ENCODE measurements at regions not wholly inside any gene's neighbourhood (a gene's known extent, or its start where the extent isn't known, plus 50 kb on each side); places are given as distances from the start of the nearest gene placed in this dataset.
"Not testable (repeated sequence)": the region's sequence is repeated elsewhere in the genome, so short reads cannot be mapped to it uniquely, and the experiment has no call there.

DNA sequence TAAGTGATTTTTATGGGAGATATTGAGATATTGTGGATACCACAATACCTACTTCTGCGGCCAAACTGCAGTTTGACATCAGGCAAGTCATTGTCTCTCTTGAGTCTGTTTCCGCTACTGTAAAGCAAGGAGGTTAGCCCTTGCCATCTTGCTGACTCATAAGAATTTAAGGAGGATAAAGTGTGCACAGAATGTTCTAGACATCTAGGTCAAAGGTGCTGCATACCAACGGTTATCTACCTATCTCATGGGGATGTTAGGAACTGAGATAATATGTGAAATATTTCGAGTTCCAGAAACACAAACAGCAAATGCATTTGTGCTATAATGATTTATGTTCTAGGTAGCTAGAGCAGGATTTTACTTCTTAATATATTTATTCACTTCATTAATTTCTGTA, 211.5 kb upstream of the NR3C2 start:
- FAIRE-seq = no peak
- no peaks in the 10 kb centered on the region for H3K27me3 ChIP-seq
- no peaks in the 10 kb centered on the region for H3K36me3 ChIP-seq
- DNase-seq = no peak
- H3K4me1 ChIP-seq = no peaks in the 10 kb centered on the region
- H3K27ac ChIP-seq = no peak overlapping the region
- TF ChIP-seq, protein P1, sequence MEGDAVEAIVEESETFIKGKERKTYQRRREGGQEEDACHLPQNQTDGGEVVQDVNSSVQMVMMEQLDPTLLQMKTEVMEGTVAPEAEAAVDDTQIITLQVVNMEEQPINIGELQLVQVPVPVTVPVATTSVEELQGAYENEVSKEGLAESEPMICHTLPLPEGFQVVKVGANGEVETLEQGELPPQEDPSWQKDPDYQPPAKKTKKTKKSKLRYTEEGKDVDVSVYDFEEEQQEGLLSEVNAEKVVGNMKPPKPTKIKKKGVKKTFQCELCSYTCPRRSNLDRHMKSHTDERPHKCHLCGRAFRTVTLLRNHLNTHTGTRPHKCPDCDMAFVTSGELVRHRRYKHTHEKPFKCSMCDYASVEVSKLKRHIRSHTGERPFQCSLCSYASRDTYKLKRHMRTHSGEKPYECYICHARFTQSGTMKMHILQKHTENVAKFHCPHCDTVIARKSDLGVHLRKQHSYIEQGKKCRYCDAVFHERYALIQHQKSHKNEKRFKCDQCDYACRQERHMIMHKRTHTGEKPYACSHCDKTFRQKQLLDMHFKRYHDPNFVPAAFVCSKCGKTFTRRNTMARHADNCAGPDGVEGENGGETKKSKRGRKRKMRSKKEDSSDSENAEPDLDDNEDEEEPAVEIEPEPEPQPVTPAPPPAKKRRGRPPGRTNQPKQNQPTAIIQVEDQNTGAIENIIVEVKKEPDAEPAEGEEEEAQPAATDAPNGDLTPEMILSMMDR (IDR thresholded peaks at IDR 0.05) = no peak
- WGBS, 2 donors = 65% methylated on average over 4 of the region's 4 CpGs
- no peak overlapping the region for H3K4me3 ChIP-seq
- H3K9me3 ChIP-seq = peaks cover 0 to 6% (median 0%) of the 10 kb centered on the region in 4 donors
- intact Hi-C loops (cut with DNase I) = no loop called here
- no peak for ATAC-seq

DNA sequence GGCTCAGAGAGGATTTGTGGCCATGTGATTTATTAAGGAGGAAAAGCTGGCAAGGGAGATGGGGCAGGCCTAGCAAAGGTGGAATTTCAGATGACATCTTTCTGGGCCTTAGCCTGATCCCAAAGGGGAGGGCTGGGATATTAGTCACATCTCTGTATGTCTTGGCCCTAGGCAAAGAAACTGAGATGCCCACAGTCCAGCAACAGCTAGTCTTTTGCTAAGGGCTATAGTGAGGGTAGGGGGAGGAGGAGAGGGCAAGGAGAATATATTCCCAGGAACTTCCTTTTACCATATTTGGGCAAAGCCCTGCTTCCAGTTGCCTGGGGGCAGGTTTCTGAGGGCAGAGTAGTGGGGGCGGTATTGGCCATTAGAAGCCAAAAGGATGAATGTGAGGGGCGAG, 209.8 kb upstream of the NR3C2 start:
- TF ChIP-seq, protein P1 (IDR thresholded peaks at IDR 0.05) = no peak
- no peaks in the 10 kb centered on the region for H3K36me3 ChIP-seq
- H3K4me1 ChIP-seq = no peaks in the 10 kb centered on the region
- WGBS, 2 donors = 85 to 93% methylated on average over 2 of the region's 2 CpGs
- intact Hi-C loops (cut with DNase I) = no loop called here
- no peak overlapping the region for H3K27ac ChIP-seq
- no peak for DNase-seq
- no peaks in the 10 kb centered on the region for H3K9me3 ChIP-seq
- no peak for FAIRE-seq
- H3K4me3 ChIP-seq = no peak overlapping the region
- H3K27me3 ChIP-seq = no peaks in the 10 kb centered on the region
- ATAC-seq = no peak

DNA sequence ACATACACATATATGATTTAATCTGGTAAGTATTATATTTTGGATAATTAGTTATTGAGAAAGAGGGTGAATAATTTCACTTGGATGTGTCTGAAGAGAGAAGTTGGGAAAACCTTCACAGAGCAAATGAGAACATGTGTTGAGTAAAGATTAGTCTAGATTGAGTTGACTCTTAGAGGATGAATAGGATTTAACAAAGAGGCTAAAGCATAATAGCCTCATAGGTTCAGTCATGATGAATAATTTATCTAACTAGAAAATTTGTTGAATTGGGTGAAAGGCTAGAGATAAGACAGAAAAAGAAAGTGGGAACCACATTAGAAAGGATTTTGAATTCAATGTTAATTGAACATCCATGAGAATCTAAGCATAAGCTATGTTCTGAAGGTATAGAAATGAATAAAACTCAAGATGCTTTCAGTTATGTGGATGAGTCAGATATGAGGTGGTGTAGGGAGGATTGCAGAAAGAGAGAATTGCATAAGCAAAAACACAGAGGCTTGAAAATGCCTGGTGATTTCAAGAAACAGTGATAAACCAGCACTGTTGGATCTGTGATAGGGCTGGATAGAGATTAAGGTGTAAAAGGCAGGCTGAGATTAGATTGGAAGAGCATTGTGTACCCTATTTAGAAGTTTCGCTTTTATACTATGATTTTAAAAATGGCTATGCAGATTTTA, 207.6 kb upstream of the NR3C2 start:
- Histone ChIP-seq H3K36me3 (no peaks in the 10 kb centered on the region), H3K27me3 (no peaks in the 10 kb centered on the region), H3K4me1 (no peaks in the 10 kb centered on the region), H3K4me3 (no peak overlapping the region), H3K27ac (no peak overlapping the region), H3K9me3 (no peaks in the 10 kb centered on the region)
- DNase-seq (no peak), ATAC-seq (no peak), FAIRE-seq (no peak)
- 87 to 91% methylated on average over 1 of the region's 1 CpG for WGBS, 2 donors
- intact Hi-C loops (cut with DNase I) = no loop called here
- TF ChIP-seq, protein P1 (IDR thresholded peaks at IDR 0.05) = no peak

DNA sequence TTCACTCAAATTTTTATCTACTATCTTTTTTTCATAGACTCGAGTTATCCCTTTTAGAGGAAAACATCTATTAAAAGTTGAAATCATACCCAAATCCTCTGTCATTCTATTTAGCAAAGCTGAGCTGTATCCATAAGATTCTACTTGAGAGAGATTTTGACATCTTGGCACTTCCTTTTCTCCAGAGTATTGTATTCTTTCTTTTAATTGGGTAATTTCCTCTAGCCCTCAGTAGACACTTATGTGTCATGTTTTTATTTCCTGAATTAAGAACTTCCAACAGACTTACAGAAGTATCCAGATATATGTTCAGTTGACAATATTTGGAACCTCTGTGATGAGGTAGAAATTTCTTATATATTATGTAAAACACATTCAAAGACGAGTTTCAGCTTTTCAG, 201.6 kb upstream of the NR3C2 start:
- ATAC-seq (no peak), FAIRE-seq (no peak), DNase-seq (no peak)
- no peaks in the 10 kb centered on the region for H3K27me3 ChIP-seq
- 69 to 80% methylated on average over 2 of the region's 2 CpGs for WGBS, 2 donors
- H3K9me3 ChIP-seq = no peaks in the 10 kb centered on the region
- no peak overlapping the region for H3K4me3 ChIP-seq
- H3K27ac ChIP-seq = no peak overlapping the region
- intact Hi-C loops (cut with DNase I) = no loop called here
- TF ChIP-seq, protein P1 (IDR thresholded peaks at IDR 0.05) = no peak
- no peaks in the 10 kb centered on the region for H3K4me1 ChIP-seq
- H3K36me3 ChIP-seq = no peaks in the 10 kb centered on the region

DNA sequence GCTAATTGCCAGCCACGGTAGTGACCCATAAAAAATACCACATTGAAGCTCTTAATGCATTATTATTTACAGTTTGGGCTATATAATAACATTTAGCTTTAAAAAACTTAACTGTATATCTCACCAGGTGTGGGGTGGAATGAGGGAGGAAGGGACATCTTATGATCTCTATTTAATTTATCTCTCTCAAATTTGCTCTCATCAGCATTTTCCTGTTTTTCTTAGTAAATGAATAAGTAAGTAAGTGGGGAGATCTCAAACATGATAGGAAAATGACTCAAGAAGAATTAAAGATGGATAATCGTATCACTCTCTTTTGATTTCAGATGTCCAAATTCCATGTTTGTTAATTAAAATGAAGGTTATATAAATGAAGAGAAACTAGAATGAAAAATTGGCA, 200.7 kb upstream of the NR3C2 start:
- Histone ChIP-seq H3K27me3 (no peaks in the 10 kb centered on the region), H3K4me3 (no peak overlapping the region), H3K36me3 (no peaks in the 10 kb centered on the region), H3K4me1 (no peaks in the 10 kb centered on the region), H3K27ac (no peak overlapping the region), H3K9me3 (no peaks in the 10 kb centered on the region)
- ATAC-seq (no peak), FAIRE-seq (no peak), DNase-seq (no peak)
- 77 to 88% methylated on average over 2 of the region's 2 CpGs for WGBS, 2 donors
- intact Hi-C loops (cut with DNase I) = no loop called here
- TF ChIP-seq, protein P1 (IDR thresholded peaks at IDR 0.05) = no peak

DNA sequence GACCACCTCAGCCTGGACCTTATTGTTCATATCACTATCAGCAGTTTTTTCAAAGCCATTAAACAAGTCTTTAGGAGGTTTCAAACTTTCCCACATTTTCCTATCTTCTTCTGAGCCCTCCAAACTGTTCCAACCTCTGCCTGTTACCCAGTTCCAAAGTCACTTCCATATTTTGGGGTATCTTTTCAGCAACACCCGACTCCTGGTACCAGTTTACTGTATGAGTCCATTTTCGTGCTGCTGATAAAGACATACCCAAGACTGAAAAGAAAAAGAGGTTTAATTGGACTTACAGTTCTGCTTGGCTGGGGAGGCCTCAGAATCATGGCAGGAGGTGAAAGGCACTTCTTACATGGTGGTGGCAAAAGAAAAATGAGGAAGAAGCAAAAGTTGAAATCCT, 195.9 kb upstream of the NR3C2 start:
- not testable (repeated sequence) for H3K4me1 ChIP-seq, FAIRE-seq
- 62 to 67% methylated on average over 2 of the region's 2 CpGs for WGBS, 2 donors

DNA sequence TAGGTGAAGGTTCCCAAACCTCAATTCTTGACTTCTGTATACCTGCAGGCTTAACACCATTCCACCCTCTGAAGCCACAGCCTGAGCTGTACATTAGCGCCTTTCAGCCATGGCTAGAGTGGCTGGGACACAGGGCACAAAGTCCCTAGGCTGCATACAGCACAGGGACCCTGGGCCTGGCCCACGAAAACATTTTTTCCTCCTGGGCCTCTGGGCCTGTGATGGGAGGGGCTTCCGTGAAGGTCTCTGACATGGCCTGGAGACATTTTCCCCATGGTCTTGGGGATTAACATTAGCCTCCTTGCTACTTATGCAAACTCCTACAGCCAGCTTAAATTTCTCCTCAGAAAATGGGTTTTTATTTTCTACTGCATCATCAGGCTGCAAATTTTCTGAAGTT, 195.2 kb upstream of the NR3C2 start:
- WGBS, 2 donors = 88 to 89% methylated on average over 3 of the region's 3 CpGs
- intact Hi-C loops (cut with DNase I); H3K27ac ChIP-seq; DNase-seq; H3K9me3 ChIP-seq; FAIRE-seq; H3K36me3 ChIP-seq; H3K4me3 ChIP-seq; H3K27me3 ChIP-seq; H3K4me1 ChIP-seq; ATAC-seq: not testable (repeated sequence)

More for the DNA sequence above, 195.9 kb upstream of the NR3C2 start:
- H3K27me3 ChIP-seq; H3K4me3 ChIP-seq; H3K9me3 ChIP-seq; intact Hi-C loops (cut with DNase I); H3K27ac ChIP-seq; ATAC-seq; DNase-seq; H3K36me3 ChIP-seq: not testable (repeated sequence)
